22Rv1 (cell line): ENCODE measurements at regions not wholly inside any gene's neighbourhood (a gene's known extent, or its start where the extent isn't known, plus 50 kb on each side); places are given as distances from the start of the nearest gene placed in this dataset.

Source experiments
- CTCF ChIP-seq: fragments of 450-650 bp; IDR thresholded peaks from 2 replicates; pipeline ENCODE4 v1.5.1; 2017; ENCODE audit warnings: mild to moderate bottlenecking
- ZFX ChIP-seq: fragments of 450-650 bp; IDR thresholded peaks from 2 replicates; pipeline ENCODE4 v1.6.1; 2017; ENCODE audit warnings: antibody characterized with exemption, borderline replicate concordance

GRCh38 chr2:116329280-116329679, 1485.2 kb upstream of the DDX18 start:
- TF ChIP-seq CTCF = no peak
- TF ChIP-seq ZFX = no peak
